HG03575 (cell line): ENCODE measurements at regions not wholly inside any gene's neighbourhood (a gene's known extent, or its start where the extent isn't known, plus 50 kb on each side); places are given as distances from the start of the nearest gene placed in this dataset.
A peak's percentile ranks its signal among the peaks of the same experiment; 100 is the strongest.
"Not testable (repeated sequence)": the region's sequence is repeated elsewhere in the genome, so short reads cannot be mapped to it uniquely, and the experiment has no call there.

Source experiments
- ATAC-seq: cut with Tn5 transposase; IDR thresholded peaks from one replicate; pipeline ENCODE4 v1.9.1; 2021; ENCODE audit not compliant: unreplicated experiment, insufficient number of reproducible peaks, low FRiP score; ENCODE audit errors: extremely low read depth

GRCh38 chr4:75302648-75303047 is 211.6 kb downstream of the RCHY1 start:
- ATAC-seq: no peak

GRCh38 chr4:75289914-75290582 is 224.2 kb downstream of the RCHY1 start:
- no peak for ATAC-seq

GRCh38 chr4:75287738-75288517 is 226.3 kb downstream of the RCHY1 start:
- ATAC-seq: no peak

- ATAC-seq: no peak
Measured at GRCh38 chr4:75285837-75286236, 228.4 kb downstream of the RCHY1 start.

DNA sequence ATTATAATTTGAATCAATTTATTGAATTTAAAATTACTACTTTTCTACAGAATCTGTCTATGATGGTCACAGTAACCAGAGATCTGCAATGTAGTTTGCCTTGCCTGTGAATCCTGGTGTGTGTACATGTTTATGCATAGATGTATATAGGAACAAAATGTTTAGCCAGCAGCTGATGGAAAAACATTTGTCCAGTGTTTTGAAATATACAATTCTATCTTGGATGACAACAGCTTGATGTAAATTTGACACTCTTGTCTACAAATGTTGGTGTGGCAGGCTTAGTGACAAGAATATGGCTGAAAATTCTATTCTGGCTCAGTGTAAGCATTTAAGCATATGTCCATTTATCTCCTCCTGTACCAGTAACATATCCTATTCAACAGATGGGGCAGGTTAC is 229.4 kb downstream of the RCHY1 start:
- ATAC-seq: no peak

DNA sequence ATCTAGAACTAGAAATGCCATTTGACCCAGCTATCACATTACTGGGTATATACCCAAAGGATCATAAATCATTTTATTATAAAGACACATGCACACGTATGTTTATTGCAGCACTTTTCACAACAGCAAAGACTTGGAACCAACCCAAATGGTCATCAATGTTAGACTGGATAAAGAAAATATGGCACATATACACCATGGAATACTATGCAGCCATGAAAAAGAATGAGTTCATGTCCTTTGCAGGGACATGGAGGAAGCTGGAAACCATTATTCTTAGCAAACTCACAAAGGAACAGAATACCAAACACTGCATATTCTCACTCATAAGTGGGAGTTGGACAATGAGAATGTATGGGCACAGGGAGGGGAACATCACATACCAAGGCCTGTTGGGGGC is 233.7 kb downstream of the RCHY1 start:
- ATAC-seq: not testable (repeated sequence)

DNA sequence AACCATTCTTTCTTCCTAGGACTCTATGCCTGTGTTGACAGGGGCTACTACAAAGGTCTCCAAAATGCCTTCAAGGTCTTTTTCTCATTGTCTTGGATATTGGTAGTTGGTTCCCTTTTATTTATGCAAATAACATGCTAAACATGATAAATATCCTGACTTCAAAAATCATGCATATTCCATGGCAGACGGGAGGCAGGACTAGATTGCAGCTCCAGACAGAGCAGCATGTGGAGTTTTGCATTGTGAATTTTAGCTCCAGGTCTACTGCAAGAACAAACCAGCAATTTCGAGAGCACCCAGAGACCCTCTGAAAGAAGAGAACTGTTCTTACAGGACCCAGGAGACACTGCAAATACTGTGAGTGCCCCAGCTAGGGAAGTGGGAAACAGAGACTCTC is 254.9 kb downstream of the RCHY1 start:
- no peak for ATAC-seq

GRCh38 chr4:75255261-75255660 is 258.9 kb downstream of the RCHY1 start:
- no peak for ATAC-seq

GRCh38 chr4:75254745-75255144 is 259.5 kb downstream of the RCHY1 start:
- ATAC-seq: no peak

- not testable (repeated sequence) for ATAC-seq
Measured at GRCh38 chr4:75253094-75253493, 261.1 kb downstream of the RCHY1 start.

GRCh38 chr4:75251547-75251946 is 262.7 kb downstream of the RCHY1 start:
- ATAC-seq: peak; percentile 88

DNA sequence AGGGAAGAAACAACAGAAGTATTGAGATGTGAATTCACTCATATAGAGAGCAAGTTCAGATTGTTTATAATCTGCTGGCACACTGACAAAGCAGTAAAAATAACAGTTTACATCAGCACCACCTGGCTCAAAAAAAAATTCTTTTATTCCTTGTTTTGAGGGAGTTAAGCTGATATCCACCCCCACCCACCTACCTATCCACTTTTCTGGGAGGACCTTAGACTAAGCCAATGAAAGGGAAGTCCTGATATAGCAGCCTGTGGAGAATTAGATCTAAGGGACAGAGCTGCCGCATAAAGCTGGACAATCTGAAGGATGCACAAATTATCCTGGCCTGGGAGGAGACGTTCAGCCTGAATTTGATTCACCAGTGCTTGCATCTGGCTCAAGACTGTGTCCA is 264.5 kb downstream of the RCHY1 start:
- no peak for ATAC-seq

DNA sequence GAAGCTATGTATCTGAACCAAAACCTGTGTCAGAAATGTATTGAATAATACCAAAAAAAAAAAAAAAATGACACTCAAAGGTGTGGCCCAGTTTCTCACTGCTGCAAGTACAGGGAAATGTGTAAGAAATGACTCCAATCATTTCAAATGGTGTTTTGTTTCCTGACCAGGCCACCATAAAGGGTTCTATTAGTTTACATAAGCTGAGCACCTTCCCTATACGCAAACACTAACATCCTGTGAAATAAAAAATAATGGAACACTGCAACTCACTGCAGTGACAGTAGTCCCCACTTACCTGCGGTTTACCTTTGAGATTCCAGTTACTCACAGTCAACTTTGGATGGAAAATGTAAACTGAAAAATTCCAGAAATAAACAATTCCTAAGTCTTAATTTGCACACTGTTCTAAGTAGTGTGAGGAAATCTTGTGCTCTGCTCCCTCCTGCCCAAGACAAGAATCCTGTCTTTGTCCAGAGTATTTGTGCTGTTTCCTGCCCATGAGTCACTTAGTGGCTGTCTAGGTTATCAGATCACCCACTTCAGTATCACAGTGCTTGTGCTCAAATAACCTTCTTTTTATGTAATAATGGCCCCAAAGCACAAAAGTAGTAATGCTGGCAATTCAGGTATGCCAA is 265.3 kb downstream of the RCHY1 start:
- no peak for ATAC-seq

GRCh38 chr4:75244325-75244724 is 269.9 kb downstream of the RCHY1 start:
- ATAC-seq: no peak

GRCh38 chr4:75243570-75243969 is 270.6 kb downstream of the RCHY1 start:
- ATAC-seq: no peak

DNA sequence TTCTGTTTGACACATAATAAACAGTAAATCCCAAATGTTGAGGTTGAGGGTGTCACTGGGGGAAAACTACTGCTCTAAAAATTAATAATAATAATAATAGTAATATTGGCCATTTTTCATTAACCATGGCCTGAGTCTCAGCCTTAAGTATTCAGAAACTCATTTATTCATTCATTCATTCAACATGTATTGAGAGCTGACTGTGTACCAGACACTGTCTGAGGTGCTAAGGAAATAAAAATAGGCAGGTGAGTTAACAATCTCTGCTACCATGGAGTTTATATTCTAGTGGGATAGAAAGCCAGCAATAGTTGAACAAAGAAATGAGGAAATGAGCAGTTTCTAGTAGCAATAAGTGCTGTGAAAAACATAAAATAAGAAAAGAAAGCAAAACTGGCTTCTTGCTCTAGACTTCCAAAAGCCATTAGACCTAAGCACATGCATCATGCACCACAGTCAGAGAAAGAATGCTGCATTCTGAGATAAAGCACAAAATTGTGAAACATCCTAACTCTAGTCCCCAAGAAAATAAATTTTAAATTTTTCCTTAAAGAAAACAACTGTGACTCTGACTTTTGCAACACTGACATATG is 278.7 kb downstream of the RCHY1 start:
- ATAC-seq: peak; percentile 97

DNA sequence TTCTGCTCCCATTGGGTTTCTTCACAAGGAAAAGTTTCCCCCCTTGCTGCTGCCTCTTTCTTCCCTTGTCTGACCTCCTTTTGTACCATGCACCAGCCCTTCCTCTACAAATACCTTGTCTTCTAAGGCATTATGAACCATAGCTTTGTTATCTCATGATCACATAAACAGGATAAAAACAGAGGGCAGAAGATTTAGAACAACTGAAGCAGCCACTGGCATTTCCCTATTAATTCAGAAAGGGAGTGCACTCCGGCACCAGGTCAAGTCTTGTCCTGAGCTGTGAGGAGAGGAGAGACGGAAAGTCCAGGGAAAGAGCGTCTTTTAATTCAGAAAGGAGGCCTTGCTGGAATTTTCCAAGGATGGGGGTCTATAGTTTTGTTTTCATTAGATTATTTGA is 281.7 kb downstream of the RCHY1 start:
- no peak for ATAC-seq

DNA sequence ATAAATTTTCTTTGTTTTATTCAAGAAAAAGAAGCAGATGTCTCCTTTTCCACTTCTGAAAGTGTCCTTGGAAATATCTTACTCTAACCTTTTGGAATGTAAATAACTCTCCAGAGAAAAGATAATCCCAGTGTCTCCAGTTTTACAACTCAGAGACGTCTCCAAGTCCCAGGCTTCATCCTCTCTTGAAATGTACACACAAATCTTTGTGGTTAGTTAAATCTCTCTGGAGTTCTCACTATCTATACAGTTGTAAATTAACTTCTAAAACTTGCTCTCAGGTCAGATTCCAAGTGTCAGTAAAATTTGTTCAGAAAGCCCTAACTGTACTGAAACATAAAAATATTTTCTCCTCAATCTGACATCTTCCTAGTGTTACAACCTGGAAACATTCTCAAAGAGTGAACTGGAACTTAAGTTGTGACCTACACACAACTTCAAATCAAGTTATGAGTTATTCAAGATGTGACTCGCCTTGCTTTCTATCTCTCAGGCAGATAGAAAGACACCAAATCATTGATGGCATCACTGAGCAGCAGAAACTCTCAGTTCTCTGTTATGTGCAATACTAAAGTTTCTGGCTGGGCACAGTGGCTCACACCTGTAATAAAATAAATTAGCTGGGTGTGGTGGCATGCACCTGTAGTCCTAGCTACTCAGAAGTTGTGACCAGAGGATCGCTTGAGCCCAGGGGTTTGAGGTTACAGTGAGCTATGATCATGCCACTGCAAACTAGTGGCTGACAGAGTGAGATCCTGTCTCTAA is 284.2 kb downstream of the RCHY1 start:
- ATAC-seq: no peak

GRCh38 chr4:75213480-75213879 is 280.6 kb downstream of the PARM1 start:
- no peak for ATAC-seq
